ENCODE measurements at regions not wholly inside any gene's neighbourhood (a gene's known extent, or its start where the extent isn't known, plus 50 kb on each side); places are given as distances from the start of the nearest gene placed in this dataset.

DNA sequence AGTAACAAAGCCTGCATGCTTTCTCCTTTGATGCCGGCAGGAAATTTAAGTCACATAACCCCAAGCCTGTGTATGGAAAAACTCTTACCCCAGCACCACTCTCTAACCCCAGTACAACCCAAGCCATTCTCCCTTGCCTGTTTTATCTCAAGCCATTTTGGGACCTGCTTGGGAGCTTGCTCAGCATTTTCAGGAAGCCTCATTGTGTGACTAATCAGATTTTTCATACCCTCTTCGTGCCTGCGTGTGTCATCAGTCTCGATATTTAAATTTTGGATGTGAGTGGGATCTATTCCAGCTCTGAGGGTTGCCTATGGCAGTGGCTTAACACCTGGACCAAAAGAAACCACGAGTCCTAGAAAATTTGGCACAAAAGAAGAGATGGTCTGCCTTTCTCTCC, 426.2 kb downstream of the SQOR start (continued):
- TF ChIP-seq, protein P1, sequence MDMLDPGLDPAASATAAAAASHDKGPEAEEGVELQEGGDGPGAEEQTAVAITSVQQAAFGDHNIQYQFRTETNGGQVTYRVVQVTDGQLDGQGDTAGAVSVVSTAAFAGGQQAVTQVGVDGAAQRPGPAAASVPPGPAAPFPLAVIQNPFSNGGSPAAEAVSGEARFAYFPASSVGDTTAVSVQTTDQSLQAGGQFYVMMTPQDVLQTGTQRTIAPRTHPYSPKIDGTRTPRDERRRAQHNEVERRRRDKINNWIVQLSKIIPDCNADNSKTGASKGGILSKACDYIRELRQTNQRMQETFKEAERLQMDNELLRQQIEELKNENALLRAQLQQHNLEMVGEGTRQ (IDR thresholded peaks at IDR 0.05): no peak

DNA sequence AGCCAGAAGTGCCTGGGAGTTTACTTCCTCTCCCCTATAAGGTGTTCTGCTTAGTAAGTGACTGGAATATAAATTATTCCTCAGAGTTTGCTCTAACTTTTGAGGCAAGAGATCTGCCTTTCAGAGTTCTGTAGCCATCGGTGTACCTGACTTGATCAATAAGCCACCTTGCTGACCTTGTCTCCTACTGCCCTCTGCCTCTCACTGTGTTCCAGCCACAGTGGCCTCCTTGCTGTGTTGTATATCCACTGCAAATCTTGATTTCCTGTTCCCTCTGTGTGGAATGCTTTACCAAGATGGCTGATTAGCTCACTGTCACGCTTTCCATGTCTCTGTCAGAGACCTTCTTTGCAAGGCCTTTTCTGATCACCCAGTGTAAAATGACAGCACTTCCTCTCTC, 442.4 kb downstream of the SQOR start:
- DNase-seq (ENCODE audit: low read depth in 1 of 2, low spot score in 1 of 2) (no peak), FAIRE-seq (no peak), ATAC-seq (no peak)
- no peak for TF ChIP-seq CBX8 (IDR thresholded peaks at IDR 0.05)
- no peak for TF ChIP-seq TP53 (CRISPR knock-in tag; IDR thresholded peaks at IDR 0.05)
- Histone ChIP-seq H3K9me3 (no peaks in the 10 kb centered on the region), H3K4me1 (no peaks in the 10 kb centered on the region), H3K4me2 (no peak overlapping the region), H3K4me3 (no peak overlapping the region), H3K27ac (no peak overlapping the region)
- POLR2A ChIA-PET: no interaction called here
- 0% methylated on average over 2 of the region's 2 CpGs for WGBS (ENCODE audit: missing lambda C conversion rate)
- CTCF ChIA-PET: interaction anchor here (0.5 kb wide), 1 partner anchor 16 kb away, joined by 3 read pairs; no protein-coding TSS in a partner anchor

DNA sequence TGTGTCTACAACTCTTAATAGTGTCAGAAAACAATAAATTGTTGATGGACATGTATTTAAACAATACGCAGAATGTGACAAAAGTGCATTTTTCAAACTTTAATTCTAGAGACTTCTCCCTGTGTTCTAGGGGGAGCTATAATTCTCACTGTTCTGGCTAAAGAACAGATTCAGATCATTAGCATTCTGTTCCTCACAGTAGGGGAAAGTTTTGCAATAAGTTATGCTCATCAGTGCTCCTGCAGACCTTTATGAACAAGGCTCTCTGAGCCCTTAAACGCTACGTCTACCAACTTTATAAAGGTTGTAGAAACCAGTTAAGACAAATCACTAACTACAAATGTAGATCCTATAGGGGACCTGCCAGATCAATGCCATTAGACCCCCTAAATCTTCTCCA, 444.2 kb downstream of the SQOR start:
- Histone ChIP-seq H3K4me3 (no peak overlapping the region), H3K4me2 (no peak overlapping the region), H3K27ac (no peak overlapping the region), H3K9me3 (no peaks in the 10 kb centered on the region), H3K4me1 (no peaks in the 10 kb centered on the region)
- CTCF ChIA-PET: no interaction called here
- POLR2A ChIA-PET: no interaction called here
- no peak for TF ChIP-seq SMC3 (IDR thresholded peaks at IDR 0.05)
- TF ChIP-seq MAZ (IDR thresholded peaks at IDR 0.05; ENCODE audit: borderline replicate concordance, low read depth, low read length): no peak
- no peak for TF ChIP-seq KDM1A (IDR thresholded peaks at IDR 0.05; ENCODE audit: low read depth)
- no peak for TF ChIP-seq HOXA7 (CRISPR knock-in tag; IDR thresholded peaks at IDR 0.05)
- no peak for TF ChIP-seq ESRRA (IDR thresholded peaks at IDR 0.05; ENCODE audit: borderline replicate concordance, low read length)
- no peak for TF ChIP-seq CEBPB (IDR thresholded peaks at IDR 0.05)
- TF ChIP-seq, protein P2, sequence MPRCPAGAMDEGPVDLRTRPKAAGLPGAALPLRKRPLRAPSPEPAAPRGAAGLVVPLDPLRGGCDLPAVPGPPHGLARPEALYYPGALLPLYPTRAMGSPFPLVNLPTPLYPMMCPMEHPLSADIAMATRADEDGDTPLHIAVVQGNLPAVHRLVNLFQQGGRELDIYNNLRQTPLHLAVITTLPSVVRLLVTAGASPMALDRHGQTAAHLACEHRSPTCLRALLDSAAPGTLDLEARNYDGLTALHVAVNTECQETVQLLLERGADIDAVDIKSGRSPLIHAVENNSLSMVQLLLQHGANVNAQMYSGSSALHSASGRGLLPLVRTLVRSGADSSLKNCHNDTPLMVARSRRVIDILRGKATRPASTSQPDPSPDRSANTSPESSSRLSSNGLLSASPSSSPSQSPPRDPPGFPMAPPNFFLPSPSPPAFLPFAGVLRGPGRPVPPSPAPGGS (IDR thresholded peaks at IDR 0.05): no peak
- DNase-seq (ENCODE audit: low read depth in 1 of 2, low spot score in 1 of 2) (no peak), FAIRE-seq (no peak), ATAC-seq (no peak)
- WGBS (ENCODE audit: missing lambda C conversion rate): 61% methylated on average over 3 of the region's 3 CpGs

DNA sequence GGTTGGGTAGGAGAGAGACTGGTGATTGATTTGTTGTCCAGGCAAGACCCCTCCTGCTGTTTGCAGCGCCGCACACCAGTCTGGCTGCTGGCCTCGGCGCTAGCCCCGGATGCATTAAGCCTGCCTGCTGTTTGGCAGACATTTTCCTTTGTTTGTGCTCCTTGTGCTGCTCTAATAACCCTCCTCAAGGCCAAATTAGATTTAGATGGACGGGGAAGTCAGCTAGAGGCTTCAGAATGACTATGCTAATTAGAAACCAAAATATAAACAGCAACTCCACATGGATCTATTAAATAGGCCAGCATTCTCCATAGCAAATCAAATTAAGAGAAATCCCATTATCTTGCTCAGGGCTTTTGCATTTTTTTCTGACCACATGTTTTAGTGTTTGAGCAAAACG, 445.2 kb downstream of the SQOR start:
- CTCF ChIA-PET: no interaction called here
- Histone ChIP-seq H3K9me3 (no peaks in the 10 kb centered on the region), H3K4me1 (no peaks in the 10 kb centered on the region), H3K4me2 (no peak overlapping the region), H3K4me3 (no peak overlapping the region), H3K27ac (no peak overlapping the region)
- no peak for TF ChIP-seq MAFK (IDR thresholded peaks at IDR 0.05; ENCODE audit: partially characterized antibody)
- TF ChIP-seq RARB (CRISPR knock-in tag; IDR thresholded peaks at IDR 0.05): no peak
- no peak for TF ChIP-seq MAZ (IDR thresholded peaks at IDR 0.05; ENCODE audit: borderline replicate concordance, low read depth, low read length)
- no peak for TF ChIP-seq ZSCAN20 (CRISPR knock-in tag; IDR thresholded peaks at IDR 0.05)
- no peak for TF ChIP-seq CHD4 (IDR thresholded peaks at IDR 0.05; ENCODE audit: borderline replicate concordance)
- TF ChIP-seq, protein P3, sequence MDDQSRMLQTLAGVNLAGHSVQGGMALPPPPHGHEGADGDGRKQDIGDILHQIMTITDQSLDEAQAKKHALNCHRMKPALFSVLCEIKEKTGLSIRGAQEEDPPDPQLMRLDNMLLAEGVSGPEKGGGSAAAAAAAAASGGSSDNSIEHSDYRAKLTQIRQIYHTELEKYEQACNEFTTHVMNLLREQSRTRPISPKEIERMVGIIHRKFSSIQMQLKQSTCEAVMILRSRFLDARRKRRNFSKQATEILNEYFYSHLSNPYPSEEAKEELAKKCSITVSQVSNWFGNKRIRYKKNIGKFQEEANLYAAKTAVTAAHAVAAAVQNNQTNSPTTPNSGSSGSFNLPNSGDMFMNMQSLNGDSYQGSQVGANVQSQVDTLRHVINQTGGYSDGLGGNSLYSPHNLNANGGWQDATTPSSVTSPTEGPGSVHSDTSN (IDR thresholded peaks at IDR 0.05): no peak
- TF ChIP-seq HOXA7 (CRISPR knock-in tag; IDR thresholded peaks at IDR 0.05): no peak
- TF ChIP-seq SMC3 (IDR thresholded peaks at IDR 0.05): no peak
- TF ChIP-seq FOSB (CRISPR knock-in tag; IDR thresholded peaks at IDR 0.05): no peak
- DNase-seq (ENCODE audit: low read depth in 1 of 2, low spot score in 1 of 2): no peak
- WGBS (ENCODE audit: missing lambda C conversion rate): 2% methylated on average over 7 of the region's 7 CpGs
- FAIRE-seq: no peak
- POLR2A ChIA-PET: no interaction called here
- ATAC-seq: no peak

Measured in A549 (cell line).